ENCODE measurements at regions not wholly inside any gene's neighbourhood (a gene's known extent, or its start where the extent isn't known, plus 50 kb on each side); places are given as distances from the start of the nearest gene placed in this dataset.

DNA sequence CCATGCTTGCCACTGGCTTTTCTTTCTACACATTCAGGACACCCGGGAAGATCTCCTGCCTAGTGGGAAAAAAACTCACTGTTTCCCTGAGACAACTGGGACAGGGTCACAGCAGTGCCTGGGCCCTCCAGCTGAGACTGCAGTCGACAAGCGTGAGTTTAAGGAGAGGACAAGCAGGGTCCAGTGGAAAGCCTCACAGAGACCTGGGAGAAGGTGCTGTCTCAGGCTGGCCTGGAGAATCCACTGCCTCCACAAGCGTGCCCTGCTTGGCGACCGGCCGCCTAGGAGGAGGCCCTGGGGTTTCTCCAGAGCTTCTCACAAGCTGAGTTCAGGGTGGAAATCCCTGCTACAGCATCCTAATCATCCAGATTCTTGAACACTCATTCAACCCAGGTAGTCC, 519.6 kb upstream of the RAB6C start:
- DNase-seq (ENCODE audit: low read depth in 2 of 2), result no peak

DNA sequence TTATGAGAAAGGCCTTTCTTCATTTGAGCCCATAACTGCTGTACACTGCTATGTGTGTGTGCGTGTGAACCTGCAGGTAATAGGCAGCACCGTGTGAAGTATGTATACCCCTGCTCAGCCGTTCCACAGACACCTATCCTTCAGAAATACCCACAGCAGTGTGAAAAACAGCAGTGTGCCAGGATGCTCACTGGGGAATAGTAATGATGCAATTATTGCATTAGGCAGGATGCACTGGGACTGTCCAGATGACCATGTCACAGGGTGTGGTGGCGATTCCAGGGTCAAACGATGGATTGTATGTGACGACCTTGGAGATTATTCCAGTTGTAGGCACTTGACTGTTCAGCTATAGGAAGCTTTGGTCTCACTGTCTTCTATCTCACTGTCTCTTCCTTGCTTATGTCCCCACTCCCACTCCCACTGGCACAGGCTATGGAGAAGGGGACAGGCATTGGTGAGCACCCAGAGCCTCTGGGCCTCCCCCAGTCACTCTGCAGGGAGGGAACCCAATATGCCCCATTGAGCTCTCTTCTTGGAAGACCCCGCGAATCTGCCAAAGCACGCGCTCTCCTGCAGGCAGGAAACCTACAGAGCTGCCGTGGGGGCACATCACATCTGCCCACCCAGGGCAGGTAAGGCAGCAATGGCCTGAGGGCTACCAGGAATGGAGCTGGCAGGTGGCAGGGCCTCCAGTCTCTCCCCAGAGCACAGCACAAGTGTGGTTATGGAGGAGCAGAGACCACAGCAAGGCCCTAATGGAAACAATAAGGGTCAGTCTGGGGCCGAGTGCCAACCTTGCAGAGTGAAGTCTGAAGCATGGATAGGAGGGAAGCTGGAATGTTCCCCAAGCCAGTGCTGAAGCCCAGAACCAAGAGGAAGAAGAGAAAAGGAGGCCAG, 518.9 kb upstream of the RAB6C start:
- no peak for DNase-seq (ENCODE audit: low read depth in 2 of 2)

DNA sequence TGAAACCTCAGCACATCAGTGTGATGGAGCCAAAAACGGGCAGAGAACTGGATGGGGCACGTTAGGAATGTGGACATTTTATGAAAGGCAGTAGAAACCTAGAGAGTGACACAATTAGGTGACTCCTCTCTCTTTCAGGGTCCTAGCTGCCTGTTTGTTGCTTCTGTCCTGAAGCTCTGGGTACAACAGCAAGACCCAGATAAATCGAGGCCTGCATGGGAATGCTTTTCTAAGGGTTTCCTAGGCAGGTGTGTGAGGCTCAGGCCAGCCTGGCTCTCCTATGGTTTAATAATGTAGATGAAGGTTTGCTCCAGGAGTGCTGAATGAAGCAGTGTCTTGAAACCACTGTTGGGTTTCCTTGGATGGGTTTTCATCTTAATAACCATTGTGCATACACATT, 517.1 kb upstream of the RAB6C start:
- DNase-seq (ENCODE audit: low read depth in 2 of 2), result no peak

DNA sequence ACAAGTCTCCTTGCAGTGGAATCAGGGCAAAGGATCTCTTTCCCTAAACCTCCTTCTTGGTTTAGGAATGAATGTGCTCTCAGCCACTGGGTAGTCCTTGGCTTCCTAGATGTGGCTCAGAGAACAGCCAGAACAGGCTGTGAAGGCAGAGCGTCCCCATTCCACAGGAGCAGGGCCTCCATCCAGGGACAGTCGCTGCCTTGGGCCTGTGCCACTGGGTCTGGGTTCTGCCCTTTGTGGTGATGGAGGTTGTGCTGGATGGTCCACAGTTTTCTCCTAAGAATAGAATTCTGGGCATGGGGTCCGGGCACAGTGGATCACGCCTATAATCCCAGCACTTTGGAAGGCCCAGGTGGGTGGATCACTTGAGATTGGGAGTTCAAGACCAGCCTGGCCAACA, 516.5 kb upstream of the RAB6C start:
- no peak for DNase-seq (ENCODE audit: low read depth in 2 of 2)

DNA sequence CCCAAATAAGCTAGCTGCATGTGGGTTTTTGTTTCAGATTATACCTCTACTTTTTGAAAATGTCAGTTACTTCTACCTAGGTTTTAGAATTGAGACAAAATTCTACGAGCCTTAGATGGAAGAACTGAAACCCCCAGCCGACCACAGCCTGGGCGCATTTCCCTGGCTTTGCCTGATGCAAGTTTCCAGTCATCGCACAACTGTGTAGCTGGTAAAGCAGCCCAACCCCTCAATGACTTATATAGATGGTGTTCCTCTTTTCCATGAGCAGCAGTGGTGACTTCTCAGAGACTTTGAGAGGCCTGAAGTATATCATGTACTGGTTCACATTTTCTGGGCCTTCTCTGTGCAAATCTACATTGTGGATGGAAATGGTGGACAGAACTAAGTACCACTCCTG, 515.4 kb upstream of the RAB6C start:
- DNase-seq (ENCODE audit: low read depth in 2 of 2), result no peak

DNA sequence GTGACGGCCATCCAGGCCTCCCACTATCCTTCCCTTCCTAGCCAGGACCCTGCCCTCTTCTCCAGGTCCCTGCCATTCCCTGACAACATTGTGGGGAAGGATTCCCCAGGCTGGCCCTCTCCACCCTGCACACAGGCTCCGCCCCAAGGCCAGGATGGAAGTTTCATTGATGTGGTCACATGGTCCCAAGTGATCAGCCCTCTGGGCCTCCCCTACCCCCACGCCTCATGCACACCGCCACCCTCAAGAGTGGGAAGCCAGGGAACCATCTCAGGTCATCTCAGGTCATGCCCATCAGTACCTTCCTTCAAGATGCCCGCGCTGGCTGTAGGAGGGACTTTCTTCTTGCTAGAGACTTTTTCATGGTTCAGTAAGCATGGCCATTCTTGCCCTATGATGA, 514.8 kb upstream of the RAB6C start:
- DNase-seq (ENCODE audit: low read depth in 2 of 2), result no peak

DNA sequence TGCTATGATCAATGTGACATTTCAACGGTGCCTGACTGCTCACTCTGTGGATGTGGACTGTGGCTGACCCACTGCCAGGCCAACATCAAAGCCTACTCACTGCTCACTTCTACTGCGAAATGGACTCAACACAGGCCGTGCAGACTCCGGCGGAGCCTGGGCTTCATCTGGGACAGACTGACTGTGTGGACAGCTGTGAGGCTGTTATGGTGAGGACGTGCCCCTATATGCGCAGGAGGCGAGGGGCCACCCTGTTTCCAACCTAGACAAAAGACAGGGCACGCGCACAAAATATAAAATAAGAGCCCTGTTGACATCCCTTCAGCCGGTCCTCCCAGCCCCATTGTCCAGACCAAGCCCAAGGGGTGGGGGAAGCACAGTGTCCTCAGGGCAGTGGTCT, 514.4 kb upstream of the RAB6C start:
- DNase-seq (ENCODE audit: low read depth in 2 of 2), result no peak

DNA sequence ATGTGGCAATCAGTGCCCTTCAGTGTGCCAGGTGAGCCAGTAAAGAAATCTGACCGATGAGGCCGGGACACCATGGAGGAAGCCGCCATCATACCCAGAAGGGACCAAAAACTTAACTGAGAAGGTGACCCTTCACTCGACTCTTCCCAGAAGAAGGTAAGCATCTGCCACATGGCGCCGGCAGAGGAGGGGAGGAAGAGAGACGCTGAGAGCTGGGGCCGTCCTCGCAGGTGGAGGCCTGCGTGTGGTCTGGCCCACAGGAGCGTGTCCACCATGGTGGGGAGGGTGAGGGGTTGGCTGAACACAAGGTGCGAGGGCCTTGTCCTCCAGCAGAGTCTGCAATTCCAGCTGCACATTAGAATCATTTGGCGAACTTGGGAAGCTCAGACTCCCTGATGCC, 513.1 kb upstream of the RAB6C start:
- DNase-seq (ENCODE audit: low read depth in 2 of 2), result no peak

DNA sequence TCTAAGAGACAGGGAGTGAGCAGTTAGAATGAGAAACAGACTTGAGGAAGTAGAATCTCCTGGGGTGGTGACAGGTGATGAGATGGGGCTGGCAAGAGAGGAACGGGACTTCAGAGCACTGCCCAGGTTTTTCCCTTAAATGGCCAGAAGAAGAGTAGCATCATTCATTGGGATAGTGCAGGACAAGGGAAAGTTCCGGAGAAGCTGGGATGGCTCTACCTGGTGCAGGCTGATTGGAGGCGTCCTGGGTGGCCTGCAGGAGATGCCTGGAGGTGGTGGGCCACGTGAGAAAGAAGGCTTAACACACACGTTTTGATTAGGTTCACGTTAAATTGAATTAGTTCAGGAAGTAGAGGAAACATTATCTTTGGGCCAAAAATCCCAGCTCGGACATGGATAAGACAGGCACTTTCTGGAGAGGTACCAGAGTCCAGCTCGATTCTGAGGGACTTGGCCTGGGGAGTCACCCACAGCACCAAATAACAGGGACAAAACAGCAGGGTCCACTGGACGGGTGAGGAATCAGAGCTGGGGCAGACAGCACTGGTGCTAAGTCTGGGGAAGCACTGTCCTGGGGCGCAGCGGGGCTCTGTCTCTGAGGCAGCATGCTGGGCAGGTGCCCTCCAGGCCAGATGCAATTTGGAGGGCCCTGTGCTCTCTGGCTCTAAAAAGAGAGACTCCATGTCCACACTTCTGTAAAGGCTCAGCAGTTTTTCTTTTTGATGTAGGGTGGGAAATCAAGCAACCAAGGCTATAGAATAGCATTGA, 512.3 kb upstream of the RAB6C start:
- no peak for DNase-seq (ENCODE audit: low read depth in 2 of 2)

DNA sequence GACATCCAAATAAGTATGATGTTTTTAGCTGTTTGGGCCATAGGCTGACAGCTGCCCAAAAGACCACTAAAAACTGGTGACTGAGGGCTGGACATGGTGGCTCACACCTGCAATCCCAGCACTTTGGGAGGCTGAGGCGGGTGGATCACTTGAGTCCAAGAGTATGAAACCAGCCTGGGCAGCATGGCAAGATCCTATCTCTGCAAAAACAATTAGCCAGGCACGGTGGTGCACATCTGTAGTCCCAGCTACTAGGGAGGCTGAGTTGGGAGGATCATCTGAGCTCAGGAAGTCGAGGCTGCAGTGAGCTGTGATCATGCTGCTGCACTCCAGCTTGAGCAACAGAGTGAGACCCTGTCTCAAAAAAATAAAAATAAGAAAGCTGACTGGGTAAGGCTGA, 511.5 kb upstream of the RAB6C start:
- DNase-seq (ENCODE audit: low read depth in 2 of 2), result no peak

DNA sequence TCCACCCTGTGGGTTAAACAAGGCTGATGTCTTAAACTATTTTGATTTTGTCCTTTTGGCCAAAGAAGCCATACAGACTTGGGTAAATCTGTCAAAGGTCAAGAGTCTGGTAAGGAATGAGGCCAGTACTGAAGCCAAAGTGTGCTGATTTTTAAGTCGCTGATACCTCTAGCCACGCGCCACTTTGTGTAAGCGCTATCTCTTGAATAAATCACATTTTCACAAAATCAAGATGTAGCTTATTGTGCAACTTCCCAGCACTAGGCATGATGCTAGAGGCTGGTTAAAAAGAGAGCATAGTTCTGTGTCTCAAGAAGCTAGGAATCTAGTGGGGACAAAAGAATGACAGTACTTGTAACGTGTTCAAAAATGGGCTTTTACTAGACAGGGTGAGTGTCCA, 510.6 kb upstream of the RAB6C start:
- DNase-seq (ENCODE audit: low read depth in 2 of 2), result no peak

DNA sequence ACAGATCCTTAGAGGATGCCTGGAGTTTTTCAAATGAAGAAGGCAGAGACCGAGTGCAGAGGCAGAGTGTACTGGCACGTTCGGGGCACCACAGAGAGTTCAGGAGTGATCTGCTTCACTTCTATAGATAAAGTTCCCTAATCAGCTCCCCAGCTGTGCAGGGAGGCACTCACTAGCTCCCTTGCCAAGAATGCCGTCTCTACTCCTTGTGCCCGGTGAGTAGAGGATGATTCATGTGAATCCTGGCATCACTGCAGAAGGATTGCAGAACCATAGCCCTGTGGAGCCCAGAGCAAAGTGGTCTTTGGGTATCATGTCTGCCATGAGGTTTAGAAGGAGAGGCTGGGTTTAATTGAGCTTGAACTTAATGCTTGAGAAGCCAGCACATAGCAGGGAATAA, 510.1 kb upstream of the RAB6C start:
- DNase-seq (ENCODE audit: low read depth in 2 of 2), result no peak

DNA sequence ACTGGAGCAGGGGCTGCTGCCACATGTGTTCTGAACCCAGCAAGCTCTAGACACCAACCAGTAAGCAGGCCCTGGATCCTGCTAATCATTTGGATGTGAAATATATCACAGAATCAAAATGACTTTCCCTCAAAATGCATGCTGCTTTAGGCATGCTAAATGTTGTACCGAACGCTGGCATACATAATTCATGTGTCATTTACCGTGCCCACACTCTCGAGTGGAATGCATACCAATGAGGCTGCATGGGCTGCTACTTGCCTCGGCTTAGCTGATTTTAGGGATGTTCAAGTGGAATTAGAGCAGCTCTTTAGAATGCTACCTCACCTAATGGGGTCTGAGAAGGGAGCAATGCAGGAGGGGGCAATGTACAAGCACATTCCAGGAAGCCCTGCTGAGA, 509.6 kb upstream of the RAB6C start:
- no peak for DNase-seq (ENCODE audit: low read depth in 2 of 2)

DNA sequence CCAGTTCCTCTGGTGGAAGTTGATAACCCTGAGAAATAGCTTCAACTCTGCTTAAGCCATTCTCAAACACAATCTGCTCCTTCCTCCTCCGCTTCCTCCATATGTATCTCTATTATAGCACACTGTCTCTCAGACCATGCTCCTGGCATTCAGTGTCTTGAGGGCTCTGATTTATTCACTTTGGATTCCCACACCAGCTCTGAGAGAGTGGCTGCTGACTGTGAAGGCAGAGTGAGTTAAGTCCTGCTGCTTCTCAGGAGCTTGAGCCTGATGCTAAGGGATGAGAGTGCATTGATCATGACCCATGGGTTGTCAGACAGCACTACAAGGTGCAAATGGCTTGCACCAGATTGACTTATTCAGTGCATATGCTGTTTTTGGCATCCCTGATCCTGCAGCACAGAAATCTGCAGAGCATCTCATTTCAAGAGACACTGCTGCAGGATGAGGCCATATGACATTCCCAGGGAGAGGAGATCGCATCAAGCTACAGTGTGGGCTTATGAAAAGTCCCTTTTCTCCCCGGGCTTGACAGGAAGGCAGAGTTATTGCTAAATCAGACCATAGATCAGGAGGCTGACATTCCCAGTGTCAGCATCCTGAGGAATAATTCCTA, 500.5 kb upstream of the RAB6C start:
- no peak for DNase-seq (ENCODE audit: low read depth in 2 of 2)

DNA sequence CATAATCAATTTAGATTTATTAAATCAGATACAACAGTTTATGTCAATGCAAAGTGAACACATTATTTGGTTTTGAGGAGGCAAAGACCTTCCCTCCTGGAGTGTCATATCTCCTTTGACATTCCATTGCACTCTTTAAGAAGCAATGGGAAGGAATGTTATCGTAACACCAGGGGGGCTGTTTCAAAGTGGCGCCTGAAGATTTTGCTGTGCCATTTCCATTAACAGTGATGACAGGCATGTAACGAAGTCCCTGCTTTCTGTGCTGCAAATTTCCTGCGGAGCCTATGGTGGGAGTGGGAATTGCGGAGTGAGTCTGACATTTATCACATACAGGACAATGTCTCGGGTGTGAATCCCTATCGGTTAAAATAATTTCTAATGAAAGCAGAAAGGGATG, 499.6 kb upstream of the RAB6C start:
- DNase-seq (ENCODE audit: low read depth in 2 of 2), result no peak

DNA sequence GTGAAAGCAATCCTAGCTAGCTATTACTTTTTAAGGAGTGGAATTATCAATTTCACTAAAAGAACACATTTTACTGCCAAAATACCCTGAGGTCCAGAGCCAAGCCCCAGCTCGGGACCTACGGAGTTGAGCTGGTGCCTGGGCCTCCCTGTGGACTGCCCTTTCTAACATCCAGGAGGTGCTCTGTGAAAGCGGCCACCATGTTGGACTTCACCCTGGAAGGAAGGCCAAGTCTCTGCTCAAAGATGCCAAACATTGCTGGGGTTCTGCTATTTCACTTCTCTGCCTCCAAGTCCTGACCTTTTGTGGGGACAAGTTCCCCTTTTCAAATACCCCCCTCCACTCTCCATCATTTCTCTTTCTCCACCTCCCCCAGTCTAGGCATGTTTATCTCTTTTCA, 498.7 kb upstream of the RAB6C start:
- DNase-seq (ENCODE audit: low read depth in 2 of 2), result no peak

DNA sequence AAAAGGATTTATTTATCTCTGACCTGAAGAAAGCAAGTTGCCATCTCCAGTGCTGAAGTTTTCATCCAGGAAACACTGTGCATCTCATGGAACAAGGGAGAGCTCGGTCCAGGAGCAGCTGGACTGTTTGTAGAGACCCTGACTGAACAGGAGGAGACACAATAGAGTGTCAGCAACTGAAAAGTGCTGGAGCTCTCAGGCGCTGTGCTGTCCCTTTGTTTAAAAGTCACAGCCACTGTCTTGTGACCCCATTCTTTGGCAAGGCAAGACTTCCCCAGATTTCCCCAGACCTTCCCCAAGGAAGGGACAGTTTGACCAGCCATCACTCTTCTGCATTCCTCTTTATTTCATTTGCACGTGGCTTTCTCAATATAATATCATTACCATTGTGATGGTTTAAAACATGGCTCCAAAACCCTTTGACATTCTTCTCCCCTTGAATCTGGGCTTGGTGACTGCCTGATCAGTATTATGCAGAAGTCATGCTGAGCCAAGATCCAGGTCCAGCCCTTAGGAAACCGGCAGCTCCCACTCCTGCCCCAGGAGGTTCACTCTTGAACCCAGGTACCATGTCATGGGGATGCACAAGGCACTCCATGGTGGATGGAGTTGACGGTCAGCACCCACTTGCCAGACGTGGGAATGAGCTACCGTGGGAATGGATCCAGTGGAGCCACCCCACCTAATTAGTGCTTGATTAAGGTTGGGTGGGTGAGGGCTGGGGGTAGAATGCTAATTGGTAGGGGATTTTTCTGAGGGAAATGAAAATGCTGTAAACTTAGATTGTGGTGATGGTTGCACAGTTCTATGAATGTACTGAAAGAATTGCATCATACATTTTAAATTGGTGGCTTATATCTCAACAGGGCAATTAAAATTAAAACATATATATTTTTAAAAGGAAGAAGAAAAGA, 497.9 kb upstream of the RAB6C start:
- DNase-seq (ENCODE audit: low read depth in 2 of 2), result no peak

DNA sequence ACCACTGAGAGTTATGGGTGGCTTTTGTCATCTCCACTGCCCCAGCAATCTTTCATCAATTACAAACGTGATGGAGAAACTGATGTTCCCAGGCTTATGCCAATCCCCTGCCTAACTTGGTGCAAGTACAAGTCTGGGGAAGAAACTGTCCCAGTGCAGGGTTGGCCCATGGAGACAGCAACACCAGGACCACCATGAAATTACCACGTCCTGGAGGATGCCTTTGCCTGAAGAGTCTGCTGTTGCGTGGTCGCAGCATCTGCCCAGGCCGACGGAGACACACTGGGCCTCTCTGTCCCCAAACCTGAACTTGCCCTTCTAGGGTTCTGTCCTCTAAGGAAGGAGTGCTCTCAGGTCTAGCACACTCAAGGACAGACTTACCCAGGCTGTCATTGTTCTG, 496.8 kb upstream of the RAB6C start:
- no peak for DNase-seq (ENCODE audit: low read depth in 2 of 2)

DNA sequence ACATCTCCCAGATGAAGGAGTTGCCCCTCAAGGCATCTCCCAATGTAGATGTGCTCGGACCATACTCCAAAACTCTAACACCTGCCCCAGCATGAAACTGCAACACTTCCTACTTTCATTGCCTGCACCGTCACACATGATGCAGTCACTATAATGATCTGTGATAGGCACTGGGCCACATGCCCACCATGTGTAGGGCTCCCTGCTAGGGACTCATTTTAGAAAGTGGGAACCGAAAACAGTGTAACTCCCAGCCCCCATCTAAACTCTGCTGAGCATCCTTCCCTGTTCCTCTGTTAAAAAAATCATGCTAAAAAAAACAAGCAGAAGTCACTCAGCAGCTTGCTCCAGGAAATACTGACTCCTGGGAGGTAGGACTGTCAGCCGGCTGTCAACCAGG, 496.1 kb upstream of the RAB6C start:
- no peak for DNase-seq (ENCODE audit: low read depth in 2 of 2)

DNA sequence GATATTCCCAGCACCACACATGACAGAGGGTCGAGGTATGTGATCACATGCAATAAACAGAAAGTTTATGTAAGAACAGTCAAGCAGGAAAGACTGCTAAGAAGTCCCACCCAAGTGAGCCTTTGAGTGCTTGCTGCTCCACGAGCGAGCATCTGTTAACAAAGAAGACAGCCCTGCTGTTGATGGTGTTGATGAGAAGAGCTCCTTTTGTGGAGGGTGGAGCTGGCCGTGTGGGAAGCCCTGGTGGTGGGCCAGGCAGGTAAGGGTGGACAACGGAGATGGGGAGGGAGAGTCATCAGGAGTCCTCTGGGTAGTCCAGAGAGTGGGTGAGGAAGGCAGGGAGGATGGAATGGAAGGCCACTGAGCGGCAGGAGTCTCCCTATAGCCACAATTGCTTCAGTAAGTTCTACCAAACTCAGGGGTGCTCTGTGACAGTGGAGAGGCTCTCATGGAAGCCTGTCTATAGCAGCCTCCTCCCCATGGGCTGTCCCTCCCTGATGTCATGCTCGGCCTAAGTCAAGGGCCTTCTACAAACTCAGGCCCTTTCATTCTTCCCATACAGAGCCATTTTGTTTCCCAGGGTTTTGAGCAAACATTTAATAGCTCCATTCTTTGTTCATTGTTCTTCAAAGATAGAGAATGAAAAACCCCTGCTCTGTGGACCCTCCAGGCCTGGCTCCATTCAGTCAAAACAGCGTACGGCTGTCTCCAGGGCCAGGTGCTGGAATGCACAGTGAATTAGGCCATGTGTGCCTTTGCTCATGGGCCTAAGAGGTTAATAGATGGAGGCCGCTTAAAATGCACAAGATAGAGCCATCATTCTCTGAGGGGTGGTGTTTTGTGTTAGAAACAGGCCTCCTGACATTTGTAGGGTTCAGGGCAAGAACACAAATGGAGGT, 494.2 kb upstream of the RAB6C start:
- no peak for DNase-seq (ENCODE audit: low read depth in 2 of 2)

DNA sequence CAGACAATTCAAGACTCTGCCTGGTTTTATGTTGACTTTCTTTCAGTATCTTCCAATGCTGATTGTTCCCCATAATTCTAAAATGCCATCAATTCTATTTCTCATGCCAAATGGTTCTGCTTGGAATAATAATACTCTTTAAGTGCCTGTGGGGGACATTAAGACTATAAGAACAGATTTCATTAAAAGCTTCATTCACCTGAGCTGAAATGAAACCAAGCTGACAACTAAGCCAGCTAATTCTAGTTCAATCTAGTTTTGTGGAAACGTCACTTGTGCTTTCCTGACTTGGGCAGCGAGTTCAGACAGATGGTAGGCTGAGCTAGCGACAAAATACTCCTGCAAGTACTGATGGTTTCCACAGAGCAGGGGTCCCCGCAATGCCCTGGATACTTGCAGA, 491.1 kb upstream of the RAB6C start:
- no peak for DNase-seq (ENCODE audit: low read depth in 2 of 2)

All from fibroblast of skin of left biceps (primary cell).